ENCODE measurements at regions not wholly inside any gene's neighbourhood (a gene's known extent, or its start where the extent isn't known, plus 50 kb on each side); places are given as distances from the start of the nearest gene placed in this dataset.

- no peak for TF ChIP-seq EZH2 (IDR thresholded peaks at IDR 0.05; ENCODE audit: borderline replicate concordance, insufficient read depth, low read depth, low read length, poor library complexity, severe bottlenecking)
- no peak for TF ChIP-seq CTCF (IDR thresholded peaks at IDR 0.05)
Observed at GRCh38 chr1:99193431-99193830, 70.9 kb upstream of the PLPPR4 start.

Data from B cell (primary cell).